ENCODE measurements at regions not wholly inside any gene's neighbourhood (a gene's known extent, or its start where the extent isn't known, plus 50 kb on each side); places are given as distances from the start of the nearest gene placed in this dataset.

GRCh38 chr4:22233230-22233629, 282.6 kb downstream of the ADGRA3 start:
- no peak for DNase-seq (ENCODE audit: low read depth in 2 of 3, low spot score in 2 of 3)

- DNase-seq (ENCODE audit: low read depth in 2 of 3, low spot score in 2 of 3) = no peak
Observed at GRCh38 chr4:22220965-22221364, 272.4 kb upstream of the KCNIP4 start.

DNA sequence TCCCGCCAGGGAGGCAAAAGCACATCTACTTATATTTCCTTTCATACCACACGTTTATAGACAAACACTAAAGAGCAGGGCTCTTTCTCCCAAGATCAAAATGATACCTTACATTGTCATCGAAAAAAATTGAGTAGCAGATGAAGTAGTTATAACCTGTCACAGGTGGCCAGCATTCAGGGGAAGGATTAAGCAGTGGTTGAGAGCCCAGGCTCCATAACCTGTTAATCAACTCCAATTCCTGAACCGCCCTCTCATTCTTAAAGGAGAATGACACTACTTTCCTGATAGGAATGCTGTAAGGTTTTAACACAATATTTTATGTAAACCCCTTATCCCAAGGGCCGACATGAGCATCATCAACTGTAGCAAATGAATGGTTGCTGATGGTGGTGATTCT, 268.9 kb upstream of the KCNIP4 start:
- no peak for DNase-seq (ENCODE audit: low read depth in 2 of 3, low spot score in 2 of 3)

DNA sequence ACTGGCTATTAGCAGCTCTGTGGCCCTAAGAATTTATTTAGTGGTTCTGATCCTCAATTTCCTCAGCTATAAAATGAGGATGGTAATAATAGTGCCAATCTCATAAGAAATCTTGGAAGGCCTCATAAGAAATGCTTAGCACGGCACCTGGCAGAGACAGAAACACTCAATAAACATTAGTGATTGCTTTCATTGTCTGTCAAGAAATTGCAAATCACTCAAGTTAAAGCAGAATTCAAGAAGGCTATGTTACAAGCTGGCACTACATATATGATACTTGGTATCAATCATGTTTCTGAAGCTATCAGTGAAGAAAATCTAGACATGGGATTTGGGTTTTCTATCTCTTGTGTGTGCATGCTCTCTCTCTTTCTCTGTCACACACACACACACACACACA, 267.7 kb upstream of the KCNIP4 start:
- DNase-seq (ENCODE audit: low read depth in 2 of 3, low spot score in 2 of 3) = no peak

DNA sequence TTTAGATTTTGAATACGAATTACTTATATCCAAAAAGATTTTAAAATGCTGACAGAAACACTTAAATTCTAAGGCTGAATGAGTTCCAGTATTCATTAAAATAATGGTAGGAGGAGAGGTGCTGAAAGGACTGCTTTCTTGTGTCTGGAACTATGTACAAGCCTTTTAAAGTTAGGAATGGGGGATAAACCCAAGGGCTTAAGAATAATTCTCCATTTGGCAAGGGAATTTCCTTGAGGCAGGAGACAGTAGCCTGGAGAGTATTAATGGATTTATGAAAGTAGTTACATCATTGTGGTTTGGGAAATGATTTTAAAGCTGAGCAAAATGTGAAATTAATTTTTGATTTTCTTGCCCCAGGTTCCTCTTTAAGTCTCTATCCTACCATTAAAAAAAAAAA, 266.5 kb upstream of the KCNIP4 start:
- DNase-seq (ENCODE audit: low read depth in 2 of 3, low spot score in 2 of 3) = no peak

GRCh38 chr4:22203711-22204011, 255.1 kb upstream of the KCNIP4 start:
- no peak for DNase-seq (ENCODE audit: low read depth in 2 of 3, low spot score in 2 of 3)

- no peak for DNase-seq (ENCODE audit: low read depth in 2 of 3, low spot score in 2 of 3)
Observed at GRCh38 chr4:22202975-22203710, 254.6 kb upstream of the KCNIP4 start.

- DNase-seq (ENCODE audit: low read depth in 2 of 3, low spot score in 2 of 3) = no peak
Observed at GRCh38 chr4:22202246-22202974, 253.8 kb upstream of the KCNIP4 start.

DNA sequence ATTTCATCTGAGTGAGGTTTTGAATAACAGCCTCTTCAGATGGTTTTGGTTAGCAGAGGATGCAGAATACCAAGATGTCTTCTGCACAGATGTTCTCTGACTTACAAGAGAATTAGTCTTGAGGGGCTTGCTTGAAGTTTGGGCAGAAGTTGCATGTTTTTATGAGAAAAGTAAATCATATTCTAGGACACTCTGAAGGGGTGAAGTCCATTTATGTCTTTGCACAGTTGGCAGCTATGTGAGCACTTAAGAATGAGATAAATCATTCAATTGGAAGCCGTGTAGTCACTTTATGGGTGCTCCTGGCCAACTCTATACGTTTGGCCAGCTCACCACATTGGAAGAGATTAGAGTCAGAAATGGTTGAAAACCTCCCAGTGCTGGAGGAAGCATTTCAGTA, 252.7 kb upstream of the KCNIP4 start:
- DNase-seq (ENCODE audit: low read depth in 2 of 3, low spot score in 2 of 3) = no peak

DNA sequence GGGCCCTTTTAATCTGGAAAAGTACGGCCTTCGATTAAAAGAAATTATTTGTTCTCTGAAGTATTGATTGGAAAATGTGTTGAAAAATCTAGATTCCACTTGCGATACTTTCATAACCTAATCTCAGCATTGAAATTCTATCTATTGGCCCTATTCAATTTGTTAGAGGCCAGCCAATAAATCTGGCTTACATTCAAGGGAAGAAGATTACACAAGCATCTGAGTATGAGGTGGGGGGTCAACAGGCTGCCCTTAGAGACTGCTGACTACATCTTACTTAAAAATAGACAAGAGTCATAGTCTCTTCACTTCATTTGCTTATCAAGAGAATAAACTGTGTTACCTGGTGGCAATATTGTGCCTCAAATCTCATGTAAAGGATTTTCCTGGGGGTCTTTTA, 248.0 kb upstream of the KCNIP4 start:
- DNase-seq (ENCODE audit: low read depth in 2 of 3, low spot score in 2 of 3) = no peak

DNA sequence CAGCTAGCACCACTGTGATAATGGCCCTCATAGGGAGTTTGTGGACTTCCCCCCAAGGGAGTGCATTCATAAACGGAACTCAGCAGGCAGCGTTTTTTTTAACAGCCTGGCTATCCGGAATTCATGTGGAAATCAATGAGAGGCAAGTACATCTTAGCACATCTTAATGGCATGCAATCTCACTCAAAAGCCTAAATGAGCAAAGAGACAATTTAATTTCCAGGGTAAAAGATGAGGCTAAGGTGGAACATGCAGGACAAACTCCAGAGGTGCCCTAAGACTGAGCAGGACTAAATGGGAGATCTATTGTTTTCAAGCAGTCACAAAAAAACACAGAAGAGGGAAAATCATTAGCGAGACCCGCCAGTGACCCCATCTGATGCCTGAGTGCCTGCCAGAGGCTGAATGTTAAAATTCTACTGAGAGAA, 243.5 kb upstream of the KCNIP4 start:
- no peak for DNase-seq (ENCODE audit: low read depth in 2 of 3, low spot score in 2 of 3)

GRCh38 chr4:22191565-22191964, 243.0 kb upstream of the KCNIP4 start:
- no peak for DNase-seq (ENCODE audit: low read depth in 2 of 3, low spot score in 2 of 3)

- DNase-seq (ENCODE audit: low read depth in 2 of 3, low spot score in 2 of 3) = no peak
Observed at GRCh38 chr4:22190855-22191254, 242.3 kb upstream of the KCNIP4 start.

DNA sequence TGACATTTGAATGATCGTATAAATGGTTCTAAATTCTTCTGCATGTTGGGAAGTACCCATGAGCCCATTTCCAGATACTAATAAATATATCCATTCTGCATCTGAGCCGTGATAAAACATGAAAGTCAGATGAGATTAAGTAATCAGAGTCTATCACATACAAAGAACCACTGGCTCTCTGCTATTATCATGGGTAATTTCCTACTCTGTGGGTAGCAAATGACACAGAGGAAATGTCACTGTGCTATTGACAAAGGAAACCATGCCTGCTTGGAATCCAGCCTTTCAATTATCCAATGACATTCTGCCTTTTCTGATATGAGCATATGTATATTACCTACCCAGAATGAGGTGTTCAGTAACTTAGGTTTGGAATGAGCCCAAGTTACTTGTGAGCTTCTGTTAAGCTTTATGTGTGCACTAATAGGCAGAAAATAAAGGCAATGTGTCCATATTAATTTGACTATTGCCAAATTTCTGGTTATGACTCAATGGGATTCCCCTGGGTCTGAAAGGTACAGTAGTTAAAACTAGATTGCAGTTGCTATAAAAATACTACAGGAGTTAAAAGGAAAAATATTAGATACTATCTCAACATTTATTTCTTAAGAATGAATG, 238.7 kb upstream of the KCNIP4 start:
- no peak for DNase-seq (ENCODE audit: low read depth in 2 of 3, low spot score in 2 of 3)

DNA sequence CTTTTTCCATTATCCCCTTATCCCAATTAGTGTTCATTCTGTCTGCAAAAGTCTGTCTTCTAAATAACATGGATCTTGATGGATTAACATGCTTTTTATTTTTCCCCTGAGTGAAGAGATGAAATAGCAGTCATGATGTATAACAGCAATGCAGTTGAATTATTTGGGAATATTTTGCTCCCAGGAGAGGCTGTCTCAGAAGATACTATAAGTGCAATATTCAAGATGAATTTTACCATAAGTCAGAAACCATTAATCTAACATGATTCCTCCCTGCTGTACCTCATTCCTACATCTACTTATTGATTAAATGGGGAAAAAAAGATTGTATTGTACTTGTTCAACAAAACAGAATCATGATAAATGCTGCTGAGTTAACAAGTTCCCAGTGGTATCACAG, 233.2 kb upstream of the KCNIP4 start:
- no peak for DNase-seq (ENCODE audit: low read depth in 2 of 3, low spot score in 2 of 3)

DNA sequence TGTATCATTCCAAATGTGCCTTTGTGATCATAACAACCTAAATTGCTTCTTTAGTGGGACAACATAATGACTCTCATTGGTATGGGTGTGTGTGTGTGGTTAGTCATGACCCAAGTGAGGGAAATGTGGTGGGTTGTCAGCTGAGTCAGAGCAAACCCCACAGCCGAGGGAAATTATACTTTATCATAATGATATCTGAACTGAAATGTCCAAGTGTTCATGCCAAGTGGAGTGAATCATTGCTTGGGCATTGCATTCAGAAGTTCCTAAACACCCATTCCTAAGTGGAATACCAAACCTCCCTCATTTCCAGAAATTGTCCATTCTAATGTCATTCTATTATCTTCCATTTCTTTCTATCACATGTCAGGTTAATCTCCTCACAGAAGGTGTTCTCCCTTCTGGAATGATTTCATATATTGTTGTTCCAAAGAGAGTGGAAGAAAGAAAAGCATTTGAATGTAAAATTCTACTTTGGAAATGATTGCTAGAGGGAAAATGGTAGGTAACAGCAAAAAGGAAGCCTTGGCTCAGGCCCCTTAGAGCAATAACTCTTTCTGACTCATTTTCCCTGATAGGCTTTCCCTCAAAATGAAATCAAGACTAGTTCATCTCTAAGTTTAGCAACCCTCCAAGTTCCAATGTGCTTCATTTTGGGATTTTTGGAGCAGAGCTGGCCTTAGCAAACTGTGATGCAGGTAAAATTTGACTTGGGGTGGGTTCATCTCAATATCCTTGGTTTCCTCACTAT, 230.7 kb upstream of the KCNIP4 start:
- no peak for DNase-seq (ENCODE audit: low read depth in 2 of 3, low spot score in 2 of 3)

DNA sequence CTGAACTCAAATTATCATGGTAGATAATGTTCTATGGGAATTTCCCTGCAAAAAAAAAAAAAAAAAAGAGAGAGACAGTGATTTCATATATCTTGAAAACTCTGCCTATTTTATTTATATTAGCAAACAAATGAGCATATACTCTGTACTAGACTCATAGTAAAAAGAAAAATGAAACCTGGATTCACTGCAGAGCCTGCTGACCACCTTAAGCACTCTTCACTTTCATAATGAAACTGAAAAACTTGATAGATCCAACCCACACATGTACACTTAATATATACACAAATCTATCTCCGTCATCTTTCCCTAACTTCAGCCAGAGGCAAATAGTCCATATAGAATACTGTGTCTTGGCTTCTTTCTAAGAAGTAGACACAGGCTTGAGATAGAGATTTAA, 226.1 kb upstream of the KCNIP4 start:
- no peak for DNase-seq (ENCODE audit: low read depth in 2 of 3, low spot score in 2 of 3)

DNA sequence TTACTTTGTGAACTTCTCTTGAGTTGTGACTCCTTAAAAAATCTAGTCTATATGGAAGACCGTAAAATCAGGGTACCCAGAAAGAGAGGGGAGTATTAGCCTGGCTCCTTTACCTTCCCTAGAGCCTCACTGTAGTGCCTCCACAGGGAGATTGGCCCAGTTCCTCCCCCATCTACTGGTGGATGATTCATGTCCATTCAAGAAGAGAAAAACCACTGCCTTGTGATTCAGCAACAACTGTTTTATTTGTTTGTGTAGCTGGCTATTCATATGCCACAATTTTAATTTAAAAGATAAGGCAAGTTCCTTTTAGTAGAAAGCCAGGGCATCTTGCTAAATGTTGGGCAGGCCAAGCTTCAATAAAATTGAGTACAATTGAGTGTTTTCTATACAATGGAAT, 221.8 kb upstream of the KCNIP4 start:
- no peak for DNase-seq (ENCODE audit: low read depth in 2 of 3, low spot score in 2 of 3)

- no peak for DNase-seq (ENCODE audit: low read depth in 2 of 3, low spot score in 2 of 3)
Observed at GRCh38 chr4:22167201-22167600, 218.6 kb upstream of the KCNIP4 start.

DNA sequence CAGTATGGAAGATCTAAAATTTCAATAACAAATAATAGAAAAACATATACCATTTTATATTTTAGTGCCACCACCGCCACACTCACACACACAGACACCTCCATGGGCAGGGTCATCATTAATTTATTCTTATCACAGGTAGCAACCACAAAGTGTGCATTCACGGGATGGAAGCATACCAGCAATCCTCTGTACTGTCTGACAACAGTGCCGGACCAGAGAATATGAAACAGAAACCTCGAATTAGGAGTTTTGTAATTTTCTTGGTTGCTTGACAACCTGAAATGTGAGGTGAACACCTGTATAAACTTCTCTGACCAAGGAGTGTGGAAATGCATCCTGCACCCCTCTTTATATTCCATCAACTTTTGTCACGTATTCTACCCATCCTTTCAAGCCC, 213.9 kb upstream of the KCNIP4 start:
- DNase-seq (ENCODE audit: low read depth in 2 of 3, low spot score in 2 of 3) = no peak

GRCh38 chr4:22130741-22131140, 182.2 kb upstream of the KCNIP4 start:
- DNase-seq (ENCODE audit: low read depth in 2 of 3, low spot score in 2 of 3) = no peak
